Eye (tissue), 1 donor: ENCODE measurements at regions not wholly inside any gene's neighbourhood (a gene's known extent, or its start where the extent isn't known, plus 50 kb on each side); places are given as distances from the start of the nearest gene placed in this dataset.
"Not testable (repeated sequence)": the region's sequence is repeated elsewhere in the genome, so short reads cannot be mapped to it uniquely, and the experiment has no call there.

Experiments
- DNase-seq: peaks from one replicate; pipeline ENCODE4 v3.0.0-alpha.2; 2015

GRCh38 chr6:71056656-71057055 is 99.8 kb upstream of the B3GAT2 start:
- DNase-seq = no peak

DNA sequence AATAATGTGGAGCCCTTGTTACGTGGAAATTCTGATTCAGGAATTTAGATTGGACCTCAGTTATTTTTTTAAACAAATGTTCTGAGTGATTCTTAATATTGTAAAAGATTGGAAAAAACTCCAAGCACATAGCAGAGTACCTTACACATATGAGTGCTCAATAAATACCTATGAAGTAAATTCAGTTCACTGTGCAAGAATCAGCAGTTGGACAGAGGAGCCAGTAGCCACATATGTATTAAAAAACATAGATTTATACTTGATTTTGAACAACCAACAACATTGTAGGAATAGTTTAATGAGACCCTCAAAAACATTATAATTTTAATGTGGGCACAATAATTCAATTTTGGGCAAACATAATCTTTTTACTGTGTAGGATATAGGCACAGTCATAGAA is 109.3 kb upstream of the B3GAT2 start:
- DNase-seq = no peak

GRCh38 chr6:71067816-71068215 is 111.0 kb upstream of the B3GAT2 start:
- no peak for DNase-seq

- DNase-seq = peak; percentile 84
Observed at GRCh38 chr6:71072508-71072907, 115.6 kb upstream of the B3GAT2 start.

DNA sequence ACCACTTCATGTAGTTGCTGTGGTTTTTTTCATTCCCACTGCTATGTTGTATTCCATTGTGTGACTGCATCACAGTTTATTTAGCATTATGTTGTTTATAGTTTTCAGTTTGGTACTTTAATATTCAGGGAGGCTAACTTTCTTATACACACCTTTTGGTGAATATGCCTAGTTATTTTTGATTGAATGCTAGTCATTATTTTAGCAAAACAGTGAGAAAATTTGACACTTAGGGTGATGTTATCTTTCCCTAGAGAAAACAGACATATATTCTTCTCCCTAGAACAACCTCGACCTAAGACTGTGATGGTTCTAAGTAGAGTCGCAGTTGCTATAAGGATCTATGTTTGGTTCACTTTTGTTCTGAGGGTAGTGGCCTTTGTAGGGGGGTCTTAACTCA is 120.8 kb upstream of the B3GAT2 start:
- no peak for DNase-seq

GRCh38 chr6:71079677-71080076 is 122.8 kb upstream of the B3GAT2 start:
- DNase-seq = no peak

GRCh38 chr6:71080133-71080532 is 123.3 kb upstream of the B3GAT2 start:
- DNase-seq = no peak

DNA sequence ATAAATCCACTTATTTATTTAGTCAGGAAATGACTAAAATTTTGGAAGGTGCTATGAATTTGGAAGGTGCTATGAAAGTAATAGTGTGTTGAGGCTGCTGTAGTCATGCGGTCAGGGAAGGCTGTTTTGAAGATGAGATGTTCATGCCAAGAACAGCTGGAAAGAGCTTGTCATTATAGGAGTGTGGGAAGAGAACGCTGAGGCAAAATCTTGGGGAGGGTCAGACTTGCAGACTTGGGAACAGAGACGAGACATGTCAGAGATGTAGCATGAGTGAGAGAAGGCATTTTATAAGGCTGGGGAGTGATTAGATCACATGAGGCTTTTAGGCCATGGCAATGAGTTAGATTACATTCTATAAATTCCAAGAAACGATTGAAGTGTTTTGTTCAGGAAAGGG is 124.0 kb upstream of the B3GAT2 start:
- no peak for DNase-seq

DNA sequence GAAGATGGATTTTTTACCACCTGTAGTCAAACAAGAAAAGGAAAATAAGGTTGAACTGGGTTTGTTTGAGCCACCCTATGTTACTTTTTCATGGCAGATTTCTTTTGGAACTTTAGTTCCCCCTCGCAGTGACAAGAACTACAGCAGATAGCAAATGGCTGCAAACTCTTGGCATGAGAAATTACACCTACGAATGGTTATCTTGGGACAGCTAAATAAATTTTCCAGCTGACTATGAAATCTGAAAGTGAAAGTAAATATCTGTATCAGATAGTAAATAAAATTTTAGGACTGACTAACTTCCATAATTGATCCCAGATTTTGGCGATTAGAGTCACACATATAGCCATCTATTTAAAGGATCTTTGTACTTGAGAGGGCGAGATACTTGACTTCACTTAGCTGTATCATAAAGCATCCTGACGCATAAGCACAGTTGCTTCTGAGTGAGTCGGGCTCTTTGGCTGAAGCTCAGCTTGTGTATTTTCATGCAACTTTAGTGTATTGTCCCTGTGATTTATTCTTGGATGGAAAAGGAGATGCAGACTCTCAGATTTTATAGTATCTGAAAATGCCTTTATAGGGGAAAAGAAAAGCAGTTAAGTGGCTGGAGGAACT is 125.3 kb upstream of the B3GAT2 start:
- no peak for DNase-seq

- no peak for DNase-seq
Observed at GRCh38 chr6:71083308-71083820, 126.5 kb upstream of the B3GAT2 start.

GRCh38 chr6:71088166-71088565 is 131.3 kb upstream of the B3GAT2 start:
- no peak for DNase-seq

DNA sequence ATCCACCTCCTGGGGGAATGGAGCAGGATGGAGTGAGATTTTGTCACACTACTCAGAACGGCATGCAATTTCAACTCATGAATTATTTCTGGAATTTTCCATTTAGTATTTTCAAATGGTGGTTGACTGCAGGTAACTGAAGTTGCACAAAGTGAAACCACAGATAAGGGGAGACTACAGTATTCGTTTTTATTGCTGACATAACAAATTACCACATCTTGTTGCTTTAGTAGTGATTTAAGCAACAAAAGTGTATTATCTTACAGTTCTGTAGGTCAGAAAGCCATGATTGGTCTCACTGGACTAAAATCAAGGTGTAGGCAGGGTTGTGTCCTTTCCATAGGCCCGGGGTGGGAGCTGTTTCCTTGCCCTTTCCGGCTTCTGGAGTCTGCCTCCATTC is 133.4 kb upstream of the B3GAT2 start:
- DNase-seq = no peak

GRCh38 chr6:71091167-71091566 is 134.3 kb upstream of the B3GAT2 start:
- DNase-seq = no peak

- no peak for DNase-seq
Observed at GRCh38 chr6:71091956-71092355, 135.1 kb upstream of the B3GAT2 start.

DNA sequence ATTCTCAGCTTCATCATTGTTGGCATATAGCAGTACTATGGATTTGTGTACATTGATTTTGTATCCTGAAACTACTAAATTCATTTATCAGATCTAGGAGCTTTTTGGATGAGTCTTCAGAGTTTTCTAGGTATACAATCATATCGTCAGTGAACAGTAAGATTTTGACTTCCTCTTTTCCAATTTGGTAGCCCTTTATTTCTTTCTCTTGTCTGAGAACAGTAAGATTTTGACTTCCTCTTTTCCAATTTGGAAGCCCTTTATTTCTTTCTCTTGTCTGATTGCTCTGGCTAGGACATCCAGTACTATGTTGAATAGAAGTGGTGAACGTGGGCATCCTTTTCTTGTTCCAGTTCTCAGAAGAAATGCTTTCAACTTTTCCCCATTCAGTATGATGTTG is 140.4 kb upstream of the B3GAT2 start:
- DNase-seq = not testable (repeated sequence)

- no peak for DNase-seq
Observed at GRCh38 chr6:71099649-71100048, 142.8 kb upstream of the B3GAT2 start.

GRCh38 chr6:71103130-71103529 is 146.3 kb upstream of the B3GAT2 start:
- DNase-seq = no peak

- DNase-seq = no peak
Observed at GRCh38 chr6:71103641-71104040, 146.8 kb upstream of the B3GAT2 start.

GRCh38 chr6:71106276-71106675 is 149.4 kb upstream of the B3GAT2 start:
- no peak for DNase-seq

DNA sequence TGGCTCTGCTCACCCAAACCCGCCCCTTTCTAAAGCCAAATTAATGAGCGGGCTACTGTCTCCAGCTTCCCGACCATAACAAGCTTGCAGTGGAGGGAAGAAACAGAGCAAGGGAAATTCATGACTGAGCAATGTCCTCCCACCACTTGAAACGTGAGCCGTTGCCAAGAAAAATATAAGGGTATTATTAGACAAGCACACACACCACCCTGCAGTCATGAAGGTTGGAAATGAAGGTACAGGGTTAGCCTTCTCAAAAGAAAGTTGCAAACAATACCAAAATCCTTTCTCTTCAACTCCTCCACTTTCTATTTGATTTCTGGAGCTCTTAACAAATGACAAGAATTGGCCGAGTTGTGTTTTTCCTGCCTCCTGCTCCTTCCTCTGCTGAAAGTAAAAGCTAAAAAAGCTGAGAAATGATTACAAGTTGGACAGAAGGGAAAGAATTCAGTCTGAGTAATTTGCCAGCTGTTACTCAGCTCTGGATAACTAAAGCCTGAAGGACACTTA is 151.1 kb upstream of the B3GAT2 start:
- DNase-seq = peak; percentile 78

- DNase-seq = no peak
Observed at GRCh38 chr6:71114544-71114943, 157.7 kb upstream of the B3GAT2 start.

DNA sequence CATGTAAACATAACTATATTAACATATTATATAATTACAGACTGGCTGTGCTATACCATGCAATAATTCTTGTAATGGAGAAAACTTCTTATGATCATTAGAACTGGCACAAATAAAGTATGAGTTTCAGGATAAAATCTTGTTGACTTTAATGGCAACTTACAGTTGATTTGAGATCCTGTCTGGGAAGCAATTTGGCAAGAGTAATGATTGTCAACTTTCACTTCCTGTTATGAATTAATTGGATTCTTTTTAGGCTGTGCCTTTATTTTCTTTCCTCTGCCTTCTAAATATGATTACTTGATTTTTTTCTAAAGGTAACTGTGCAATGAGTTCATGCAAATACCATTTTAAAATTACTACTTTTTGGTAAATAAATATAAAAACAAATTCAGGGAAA is 158.1 kb upstream of the B3GAT2 start:
- no peak for DNase-seq

- no peak for DNase-seq
Observed at GRCh38 chr6:71119560-71119959, 162.7 kb upstream of the B3GAT2 start.

GRCh38 chr6:71123051-71123450 is 165.6 kb upstream of the OGFRL1 start:
- DNase-seq = no peak

GRCh38 chr6:71124340-71124739 is 164.3 kb upstream of the OGFRL1 start:
- DNase-seq = no peak
